ENCODE measurements at regions not wholly inside any gene's neighbourhood (a gene's known extent, or its start where the extent isn't known, plus 50 kb on each side); places are given as distances from the start of the nearest gene placed in this dataset.
"Not testable (repeated sequence)": the region's sequence is repeated elsewhere in the genome, so short reads cannot be mapped to it uniquely, and the experiment has no call there.

- DNase-seq = no peak
Observed at GRCh38 chr18:22044474-22045220, 124.7 kb upstream of the GATA6 start.

- no peak for DNase-seq
Observed at GRCh38 chr18:22045221-22045918, 124.0 kb upstream of the GATA6 start.

GRCh38 chr18:22046473-22046872 lies 122.9 kb upstream of the GATA6 start:
- no peak for DNase-seq

GRCh38 chr18:22047485-22047884 lies 121.9 kb upstream of the GATA6 start:
- DNase-seq = no peak

- no peak for DNase-seq
Observed at GRCh38 chr18:22048221-22048620, 121.2 kb upstream of the GATA6 start.

GRCh38 chr18:22048932-22049615 lies 120.3 kb upstream of the GATA6 start:
- no peak for DNase-seq

GRCh38 chr18:22052405-22053105 lies 116.8 kb upstream of the GATA6 start:
- no peak for DNase-seq

- DNase-seq = no peak
Observed at GRCh38 chr18:22055466-22056238, 113.7 kb upstream of the GATA6 start.

GRCh38 chr18:22056950-22057349 lies 112.4 kb upstream of the GATA6 start:
- DNase-seq = no peak

- no peak for DNase-seq
Observed at GRCh38 chr18:22057908-22058527, 111.4 kb upstream of the GATA6 start.

- no peak for DNase-seq
Observed at GRCh38 chr18:22060361-22060760, 109.0 kb upstream of the GATA6 start.

- DNase-seq = no peak
Observed at GRCh38 chr18:22063102-22063501, 106.3 kb upstream of the GATA6 start.

- DNase-seq = no peak
Observed at GRCh38 chr18:22063672-22064071, 105.7 kb upstream of the GATA6 start.

GRCh38 chr18:22064581-22064980 lies 104.8 kb upstream of the GATA6 start:
- no peak for DNase-seq

GRCh38 chr18:22065311-22065710 lies 104.1 kb upstream of the GATA6 start:
- DNase-seq = no peak

GRCh38 chr18:22066083-22066485 lies 103.3 kb upstream of the GATA6 start:
- no peak for DNase-seq

GRCh38 chr18:22067109-22067508 lies 102.3 kb upstream of the GATA6 start:
- no peak for DNase-seq

- DNase-seq = no peak
Observed at GRCh38 chr18:22067682-22068081, 101.7 kb upstream of the GATA6 start.

- DNase-seq = not testable (repeated sequence)
Observed at GRCh38 chr18:22068784-22069183, 100.6 kb upstream of the GATA6 start.

- peak; percentile 4 for DNase-seq
Observed at GRCh38 chr18:22069916-22070315, 99.5 kb upstream of the GATA6 start.

- no peak for DNase-seq
Observed at GRCh38 chr18:22073411-22073810, 96.0 kb upstream of the GATA6 start.
